SK-N-SH (cell line): ENCODE measurements at regions not wholly inside any gene's neighbourhood (a gene's known extent, or its start where the extent isn't known, plus 50 kb on each side); places are given as distances from the start of the nearest gene placed in this dataset.

Experiments
- CTCF ChIA-PET: fragments of 300-600, 350-600 bp; formaldehyde crosslinking; extraction: SDS; loops from one replicate; lab custom pipeline; 2021; lab: Yijun Ruan, JAX
- POLR2A ChIA-PET: fragments of 350-600 bp; sonication (Branson Sonifier 250); formaldehyde crosslinking; extraction: SDS; loops from one replicate; lab custom pipeline; 2020; ENCODE audit warnings: antibody characterized with exemption, inconsistent platforms; lab: Yijun Ruan, JAX
- DNase-seq: peaks from one replicate; pipeline ENCODE4 v3.0.0; 2012
- H2AFZ ChIP-seq: fragments of 200-600 bp; sonication (generic); 2 replicates; pipeline ENCODE4 v1.8.1; 2016; ENCODE audit warnings: antibody characterized with exemption, mild to moderate bottlenecking, low read depth
- H3F3A ChIP-seq: fragments of 200-600 bp; sonication (generic); replicated peaks from 2 replicates; pipeline ENCODE3; 2016; ENCODE audit warnings: antibody characterized with exemption, mild to moderate bottlenecking; ENCODE audit not compliant: insufficient read depth
- H3K27ac ChIP-seq, 2 experiments: fragments of 200-500 bp in 1 of 2; fragments of 200-600 bp in 1 of 2; sonication (Bioruptor generic) in 1 of 2; sonication (generic), shearing (Covaris generic) in 1 of 2; 2 replicates each; pipeline versions ENCODE4 v1.5.1 to v1.6.1; 2014 to 2016; ENCODE audit warnings: low read depth in 2 of 2, inconsistent platforms in 1 of 2, low read length in 1 of 2, mild to moderate bottlenecking in 1 of 2, mixed read lengths in 1 of 2
- H3K27me3 ChIP-seq: fragments of 200-600 bp; sonication (generic), shearing (Covaris generic); 2 replicates; pipeline ENCODE4 v1.6.1; 2016; ENCODE audit warnings: mixed run types; ENCODE audit not compliant: insufficient read depth
- H3K36me3 ChIP-seq, 2 experiments: fragments of 200-500 bp in 1 of 2; fragments of 200-600 bp in 1 of 2; sonication (Bioruptor generic) in 1 of 2; sonication (generic) in 1 of 2; replicated peaks in 1 of 2; 2 replicates each; pipeline versions ENCODE3 to v1.5.1; 2014 to 2016; ENCODE audit warnings: low read length in 1 of 2, mild to moderate bottlenecking in 1 of 2; ENCODE audit not compliant: insufficient read depth in 2 of 2, control insufficient read depth in 1 of 2
- H3K4me1 ChIP-seq, 2 experiments: fragments of 200-500 bp in 1 of 2; fragments of 200-600 bp in 1 of 2; sonication (Bioruptor generic) in 1 of 2; sonication (generic), shearing (Covaris generic) in 1 of 2; 2 replicates each; pipeline versions ENCODE4 v1.5.1 to v1.6.1; 2014 to 2016; ENCODE audit warnings: low read depth in 1 of 2, low read length in 1 of 2, mixed run types in 1 of 2; ENCODE audit not compliant: insufficient read depth in 2 of 2, control insufficient read depth in 1 of 2
- H3K4me2 ChIP-seq: fragments of 200-600 bp; sonication (generic), shearing (Covaris generic); 2 replicates; pipeline ENCODE4 v1.6.1; 2017; ENCODE audit warnings: mixed run types
- H3K4me3 ChIP-seq, 2 experiments: fragments of 200-500 bp in 1 of 2; fragments of 200-600 bp in 1 of 2; sonication (Bioruptor generic) in 1 of 2; sonication (generic), shearing (Covaris generic) in 1 of 2; 2 replicates each; pipeline versions ENCODE4 v1.5.1 to v1.8.1; 2014 to 2016; ENCODE audit warnings: low read depth in 2 of 2, inconsistent platforms in 1 of 2, low read length in 1 of 2, mild to moderate bottlenecking in 1 of 2, mixed read lengths in 1 of 2, moderate library complexity in 1 of 2
- H3K79me2 ChIP-seq: fragments of 200-600 bp; sonication (generic); 2 replicates; pipeline ENCODE4 v1.8.1; 2017; ENCODE audit warnings: mild to moderate bottlenecking; ENCODE audit not compliant: insufficient read depth
- H3K9ac ChIP-seq: fragments of 200-600 bp; sonication (generic); 2 replicates; pipeline ENCODE4 v1.6.1; 2017; ENCODE audit warnings: mixed run types
- H3K9me2 ChIP-seq: fragments of 200-600 bp; sonication (generic); 2 replicates; pipeline ENCODE4 v1.6.1; 2017; ENCODE audit warnings: mixed run types
- H3K9me3 ChIP-seq: fragments of 200-600 bp; sonication (generic); 2 replicates; pipeline ENCODE4 v1.6.1; 2017; ENCODE audit warnings: mixed run types, mild to moderate bottlenecking, moderate library complexity
- H4K20me1 ChIP-seq: fragments of 200-600 bp; sonication (generic); 2 replicates; pipeline ENCODE4 v1.6.1; 2017; ENCODE audit warnings: mild to moderate bottlenecking, mixed run types; ENCODE audit not compliant: insufficient read depth
- CHD2 ChIP-seq: fragments of 150-350 bp; IDR thresholded peaks from 2 replicates; pipeline ENCODE4 v1.6.1; 2018; ENCODE audit warnings: low read length; ENCODE audit not compliant: partially characterized antibody
- ELF1 ChIP-seq: IDR thresholded peaks from 2 replicates; pipeline ENCODE4 v1.4.0; 2012
- FOSL2 ChIP-seq: IDR thresholded peaks from 2 replicates; pipeline ENCODE4 v1.4.0; 2012; ENCODE audit warnings: low read depth, mild to moderate bottlenecking, moderate library complexity, borderline replicate concordance
- GATA2 ChIP-seq: sonication (generic); formaldehyde crosslinking; IDR thresholded peaks from 2 replicates; pipeline ENCODE4 v1.5.0; 2020; ENCODE audit warnings: mild to moderate bottlenecking, missing genetic modification reagents
- JUND ChIP-seq: IDR thresholded peaks from 2 replicates; pipeline ENCODE4 v1.4.0; 2012
- MAX ChIP-seq: IDR thresholded peaks from 2 replicates; pipeline ENCODE4 v1.4.0; 2012; ENCODE audit warnings: low read depth
- MXI1 ChIP-seq: IDR thresholded peaks from 2 replicates; pipeline ENCODE4 v1.6.1; 2012; ENCODE audit warnings: mild to moderate bottlenecking, low read depth, low read length, improper control_type of control experiment
- NFIC ChIP-seq: IDR thresholded peaks from 2 replicates; pipeline ENCODE4 v1.4.0; 2012; ENCODE audit warnings: borderline replicate concordance
- NRF1 ChIP-seq: IDR thresholded peaks from 2 replicates; pipeline ENCODE4 v1.6.1; 2012; ENCODE audit warnings: low read depth, mild to moderate bottlenecking, low read length
- RFX5 ChIP-seq: IDR thresholded peaks from 2 replicates; pipeline ENCODE4 v1.6.1; 2012; ENCODE audit warnings: mild to moderate bottlenecking, improper control_type of control experiment, low read length
- SIN3A ChIP-seq: IDR thresholded peaks from 2 replicates; pipeline ENCODE4 v1.6.1; 2012; ENCODE audit warnings: low read depth, mild to moderate bottlenecking, low read length, moderate library complexity, borderline replicate concordance
- TAF1 ChIP-seq: IDR thresholded peaks from 2 replicates; pipeline ENCODE4 v1.6.1; 2012; ENCODE audit warnings: low read depth, mild to moderate bottlenecking, low read length, moderate library complexity, borderline replicate concordance
- TCF12 ChIP-seq: IDR thresholded peaks from 2 replicates; pipeline ENCODE4 v1.4.0; 2012
- TEAD4 ChIP-seq: IDR thresholded peaks from 2 replicates; pipeline ENCODE4 v1.4.0; 2012; ENCODE audit warnings: mild to moderate bottlenecking, borderline replicate concordance; ENCODE audit not compliant: insufficient read depth
- YY1 ChIP-seq: IDR thresholded peaks from 2 replicates; pipeline ENCODE4 v1.4.0; 2012; ENCODE audit warnings: low read depth, mild to moderate bottlenecking
- WGBS: methylation state at CpG from one replicate; pipeline ENCODE4 v1.1.6; 2017; ENCODE audit warnings: low lambda C conversion rate; 5-methylcytosine and 5-hydroxymethylcytosine counted together
- TF ChIP-seq, protein P1 (sequence below): IDR thresholded peaks from 2 replicates; pipeline ENCODE4; 2012
- TF ChIP-seq, protein P2 (sequence below): IDR thresholded peaks from 2 replicates; pipeline ENCODE4 v1.6.1; 2012; ENCODE audit warnings: mild to moderate bottlenecking, low read depth, low read length, moderate library complexity
- TF ChIP-seq, protein P3 (sequence below): IDR thresholded peaks from 2 replicates; pipeline ENCODE4 v1.4.0; 2012; ENCODE audit warnings: low read depth, borderline replicate concordance
- TF ChIP-seq, protein P4 (sequence below): IDR thresholded peaks from 2 replicates; pipeline ENCODE4 v1.4.0; 2012; ENCODE audit warnings: low read depth, borderline replicate concordance

DNA sequence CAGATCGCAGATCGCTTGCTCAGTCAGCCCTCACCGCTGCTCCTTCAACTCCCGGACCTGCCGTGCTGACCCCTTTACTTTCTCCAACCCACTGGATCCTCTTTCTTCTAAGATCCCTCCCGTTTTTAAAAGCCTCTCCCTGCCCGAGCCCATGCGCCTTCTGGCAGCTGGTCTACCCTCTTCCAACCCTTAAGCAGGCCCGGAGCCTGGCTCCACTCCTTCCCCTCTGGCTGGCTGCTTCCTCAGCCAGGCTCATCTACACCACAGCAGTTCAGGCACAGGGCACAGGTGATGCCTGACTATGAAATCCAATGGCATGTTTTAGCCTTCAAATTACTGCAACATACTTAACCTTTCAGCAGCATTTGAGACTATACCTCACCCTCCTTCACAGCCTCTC is 63.8 kb upstream of the PABPC3 start:
- H3K9me3 ChIP-seq, result no peaks in the 10 kb centered on the region
- no peak overlapping the region for H3K27ac ChIP-seq
- H3K9ac ChIP-seq, result no peak overlapping the region
- no peaks in the 10 kb centered on the region for H3K79me2 ChIP-seq
- H3K9me2 ChIP-seq, result no peaks in the 10 kb centered on the region
- DNase-seq, result no peak
- H2AFZ ChIP-seq, result no peak overlapping the region
- CTCF ChIA-PET, result interaction anchor here (0.6 kb wide), 1 partner anchor 36 kb away, joined by 3 read pairs; no protein-coding TSS in a partner anchor
- peaks cover 25% of the 10 kb centered on the region; the same call in 1 of the 2 replicates for H3K27me3 ChIP-seq
- no peaks in the 10 kb centered on the region for H3F3A ChIP-seq
- H3K4me3 ChIP-seq, result no peak overlapping the region
- no peaks in the 10 kb centered on the region for H3K4me1 ChIP-seq
- WGBS, result 32% methylated on average over 9 of the region's 9 CpGs
- TF ChIP-seq GATA2 (no peak), CHD2 (no peak), NFIC (no peak), FOSL2 (no peak), RFX5 (no peak), YY1 (no peak), ELF1 (no peak), TAF1 (no peak), NRF1 (no peak), SIN3A (no peak), JUND (no peak), TCF12 (no peak), MXI1 (no peak), TEAD4 (no peak), MAX (no peak)
- TF ChIP-seq, protein P1, sequence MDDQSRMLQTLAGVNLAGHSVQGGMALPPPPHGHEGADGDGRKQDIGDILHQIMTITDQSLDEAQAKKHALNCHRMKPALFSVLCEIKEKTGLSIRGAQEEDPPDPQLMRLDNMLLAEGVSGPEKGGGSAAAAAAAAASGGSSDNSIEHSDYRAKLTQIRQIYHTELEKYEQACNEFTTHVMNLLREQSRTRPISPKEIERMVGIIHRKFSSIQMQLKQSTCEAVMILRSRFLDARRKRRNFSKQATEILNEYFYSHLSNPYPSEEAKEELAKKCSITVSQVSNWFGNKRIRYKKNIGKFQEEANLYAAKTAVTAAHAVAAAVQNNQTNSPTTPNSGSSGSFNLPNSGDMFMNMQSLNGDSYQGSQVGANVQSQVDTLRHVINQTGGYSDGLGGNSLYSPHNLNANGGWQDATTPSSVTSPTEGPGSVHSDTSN, result no peak
- TF ChIP-seq, protein P2, sequence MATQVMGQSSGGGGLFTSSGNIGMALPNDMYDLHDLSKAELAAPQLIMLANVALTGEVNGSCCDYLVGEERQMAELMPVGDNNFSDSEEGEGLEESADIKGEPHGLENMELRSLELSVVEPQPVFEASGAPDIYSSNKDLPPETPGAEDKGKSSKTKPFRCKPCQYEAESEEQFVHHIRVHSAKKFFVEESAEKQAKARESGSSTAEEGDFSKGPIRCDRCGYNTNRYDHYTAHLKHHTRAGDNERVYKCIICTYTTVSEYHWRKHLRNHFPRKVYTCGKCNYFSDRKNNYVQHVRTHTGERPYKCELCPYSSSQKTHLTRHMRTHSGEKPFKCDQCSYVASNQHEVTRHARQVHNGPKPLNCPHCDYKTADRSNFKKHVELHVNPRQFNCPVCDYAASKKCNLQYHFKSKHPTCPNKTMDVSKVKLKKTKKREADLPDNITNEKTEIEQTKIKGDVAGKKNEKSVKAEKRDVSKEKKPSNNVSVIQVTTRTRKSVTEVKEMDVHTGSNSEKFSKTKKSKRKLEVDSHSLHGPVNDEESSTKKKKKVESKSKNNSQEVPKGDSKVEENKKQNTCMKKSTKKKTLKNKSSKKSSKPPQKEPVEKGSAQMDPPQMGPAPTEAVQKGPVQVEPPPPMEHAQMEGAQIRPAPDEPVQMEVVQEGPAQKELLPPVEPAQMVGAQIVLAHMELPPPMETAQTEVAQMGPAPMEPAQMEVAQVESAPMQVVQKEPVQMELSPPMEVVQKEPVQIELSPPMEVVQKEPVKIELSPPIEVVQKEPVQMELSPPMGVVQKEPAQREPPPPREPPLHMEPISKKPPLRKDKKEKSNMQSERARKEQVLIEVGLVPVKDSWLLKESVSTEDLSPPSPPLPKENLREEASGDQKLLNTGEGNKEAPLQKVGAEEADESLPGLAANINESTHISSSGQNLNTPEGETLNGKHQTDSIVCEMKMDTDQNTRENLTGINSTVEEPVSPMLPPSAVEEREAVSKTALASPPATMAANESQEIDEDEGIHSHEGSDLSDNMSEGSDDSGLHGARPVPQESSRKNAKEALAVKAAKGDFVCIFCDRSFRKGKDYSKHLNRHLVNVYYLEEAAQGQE, result no peak
- TF ChIP-seq, protein P3, sequence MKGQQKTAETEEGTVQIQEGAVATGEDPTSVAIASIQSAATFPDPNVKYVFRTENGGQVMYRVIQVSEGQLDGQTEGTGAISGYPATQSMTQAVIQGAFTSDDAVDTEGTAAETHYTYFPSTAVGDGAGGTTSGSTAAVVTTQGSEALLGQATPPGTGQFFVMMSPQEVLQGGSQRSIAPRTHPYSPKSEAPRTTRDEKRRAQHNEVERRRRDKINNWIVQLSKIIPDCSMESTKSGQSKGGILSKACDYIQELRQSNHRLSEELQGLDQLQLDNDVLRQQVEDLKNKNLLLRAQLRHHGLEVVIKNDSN, result no peak
- TF ChIP-seq, protein P4, sequence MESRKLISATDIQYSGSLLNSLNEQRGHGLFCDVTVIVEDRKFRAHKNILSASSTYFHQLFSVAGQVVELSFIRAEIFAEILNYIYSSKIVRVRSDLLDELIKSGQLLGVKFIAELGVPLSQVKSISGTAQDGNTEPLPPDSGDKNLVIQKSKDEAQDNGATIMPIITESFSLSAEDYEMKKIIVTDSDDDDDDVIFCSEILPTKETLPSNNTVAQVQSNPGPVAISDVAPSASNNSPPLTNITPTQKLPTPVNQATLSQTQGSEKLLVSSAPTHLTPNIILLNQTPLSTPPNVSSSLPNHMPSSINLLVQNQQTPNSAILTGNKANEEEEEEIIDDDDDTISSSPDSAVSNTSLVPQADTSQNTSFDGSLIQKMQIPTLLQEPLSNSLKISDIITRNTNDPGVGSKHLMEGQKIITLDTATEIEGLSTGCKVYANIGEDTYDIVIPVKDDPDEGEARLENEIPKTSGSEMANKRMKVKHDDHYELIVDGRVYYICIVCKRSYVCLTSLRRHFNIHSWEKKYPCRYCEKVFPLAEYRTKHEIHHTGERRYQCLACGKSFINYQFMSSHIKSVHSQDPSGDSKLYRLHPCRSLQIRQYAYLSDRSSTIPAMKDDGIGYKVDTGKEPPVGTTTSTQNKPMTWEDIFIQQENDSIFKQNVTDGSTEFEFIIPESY, result no peak
- TF ChIP-seq, all 33 proteins: peak for 0
- Histone ChIP-seq H4K20me1 (no peaks in the 10 kb centered on the region), H3K4me2 (no peak overlapping the region), H3K36me3 (no peaks in the 10 kb centered on the region)
- POLR2A ChIA-PET, result no interaction called here
